AG04449 (cell line): ENCODE measurements at regions not wholly inside any gene's neighbourhood (a gene's known extent, or its start where the extent isn't known, plus 50 kb on each side); places are given as distances from the start of the nearest gene placed in this dataset.

Experiments used
- CTCF ChIA-PET: fragments of 350-600 bp; formaldehyde crosslinking; extraction: SDS; loops from one replicate; lab custom pipeline; 2021; ENCODE audit warnings: antibody characterized with exemption; lab: Yijun Ruan, JAX
- POLR2A ChIA-PET: fragments of 400-600, 350-600 bp; formaldehyde crosslinking; extraction: SDS; loops from one replicate; lab custom pipeline; 2020; ENCODE audit warnings: antibody characterized with exemption, inconsistent platforms; lab: Yijun Ruan, JAX
- DNase-seq: peaks from one replicate; pipeline ENCODE4 v3.0.0-alpha.2; 2010; ENCODE audit warnings: low read depth, low spot score
- H3K4me3 ChIP-seq: 2 replicates; pipeline ENCODE4 v1.5.1; 2011; ENCODE audit warnings: low read depth, mild to moderate bottlenecking, control low read depth, low read length
- CTCF ChIP-seq: IDR thresholded peaks from one replicate; pipeline ENCODE4 v1.5.1; 2011; ENCODE audit warnings: mild to moderate bottlenecking, moderate library complexity, low read length, control low read depth, inconsistent platforms; ENCODE audit not compliant: insufficient read depth; ENCODE audit errors: missing control alignments

GRCh38 chr2:13596233-13596632, 879.5 kb downstream of the TRIB2 start:
- CTCF ChIA-PET = no interaction called here
- no peak overlapping the region for H3K4me3 ChIP-seq
- TF ChIP-seq CTCF = no peak
- no peak for DNase-seq
- POLR2A ChIA-PET = no interaction called here

GRCh38 chr2:13597176-13597575, 880.4 kb downstream of the TRIB2 start:
- no peak for DNase-seq
- H3K4me3 ChIP-seq = no peak overlapping the region
- CTCF ChIA-PET = no interaction called here
- TF ChIP-seq CTCF = no peak
- POLR2A ChIA-PET = no interaction called here

GRCh38 chr2:13601506-13601905, 884.8 kb downstream of the TRIB2 start:
- H3K4me3 ChIP-seq = no peak overlapping the region
- no peak for TF ChIP-seq CTCF
- CTCF ChIA-PET = no interaction called here
- POLR2A ChIA-PET = no interaction called here
- no peak for DNase-seq

DNA sequence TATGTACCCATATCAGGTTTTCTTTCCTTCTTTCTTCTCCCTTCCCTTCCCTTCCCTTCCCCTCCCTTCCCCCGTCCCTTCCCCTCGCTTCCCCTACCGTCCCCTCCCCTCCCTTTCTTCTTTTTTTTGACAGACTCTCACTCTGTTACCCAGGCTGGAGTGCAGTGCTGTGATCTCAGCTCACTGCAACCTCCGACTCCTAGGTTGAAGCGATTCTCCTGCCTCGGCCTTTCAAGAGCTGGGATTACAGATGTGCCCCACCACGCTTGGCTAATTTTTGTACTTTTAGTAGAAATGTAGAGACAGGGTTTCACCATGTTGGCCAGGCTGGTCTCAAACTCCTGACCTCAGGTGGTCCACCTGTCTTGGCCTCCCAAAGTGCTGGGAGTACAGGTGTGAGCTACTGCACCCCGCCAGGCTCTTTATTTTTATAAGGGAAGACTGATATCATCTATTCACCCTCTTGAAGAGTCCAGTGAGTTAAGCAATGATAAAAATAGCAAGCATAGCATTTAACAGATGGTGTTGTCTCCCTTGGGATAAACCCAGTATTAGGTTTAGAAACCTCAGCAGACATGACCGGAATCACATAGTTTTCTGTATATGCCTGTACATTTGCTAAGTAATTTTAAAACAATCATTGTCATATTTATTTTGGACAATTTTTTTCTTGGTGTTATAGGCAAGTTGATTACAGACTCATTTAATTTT, 888.4 kb downstream of the TRIB2 start:
- no peak for DNase-seq
- TF ChIP-seq CTCF = no peak
- POLR2A ChIA-PET = no interaction called here
- H3K4me3 ChIP-seq = no peak overlapping the region
- CTCF ChIA-PET = no interaction called here

DNA sequence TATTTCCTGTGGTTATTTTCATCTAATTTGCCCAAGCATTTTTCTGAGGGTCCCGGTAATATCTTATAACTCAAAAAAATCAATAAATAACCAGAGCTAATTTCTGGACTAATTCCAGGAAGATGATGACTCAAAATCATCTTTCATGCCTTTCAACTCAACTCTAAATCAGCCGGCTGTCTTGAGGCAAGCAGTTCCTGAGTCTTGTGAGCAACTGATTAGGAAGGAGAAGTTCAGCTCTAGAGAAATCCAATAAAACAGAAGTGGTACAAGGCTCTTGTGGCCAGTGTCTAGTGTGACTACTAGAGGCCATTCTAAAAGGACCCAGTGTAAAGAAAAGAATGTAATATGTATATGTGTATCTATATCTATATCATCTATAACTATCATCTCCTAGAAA, 890.4 kb downstream of the TRIB2 start:
- H3K4me3 ChIP-seq = no peak overlapping the region
- CTCF ChIA-PET = no interaction called here
- no peak for DNase-seq
- no peak for TF ChIP-seq CTCF
- POLR2A ChIA-PET = no interaction called here

- no peak overlapping the region for H3K4me3 ChIP-seq
- ChIA-PET POLR2A (no interaction called here), CTCF (no interaction called here)
- DNase-seq = no peak
- TF ChIP-seq CTCF = no peak
Observed at GRCh38 chr2:13611939-13612338, 895.2 kb downstream of the TRIB2 start.
